GM23248 (cell line): ENCODE measurements at regions not wholly inside any gene's neighbourhood (a gene's known extent, or its start where the extent isn't known, plus 50 kb on each side); places are given as distances from the start of the nearest gene placed in this dataset.

Experiments
- EZH2 ChIP-seq: fragments of 200-600 bp; sonication (generic); IDR thresholded peaks from 2 replicates; pipeline ENCODE4 v1.6.1; 2018; ENCODE audit warnings: antibody characterized with exemption, mild to moderate bottlenecking; ENCODE audit not compliant: insufficient read depth, poor library complexity, severe bottlenecking
- EZH2phosphoT487 ChIP-seq: fragments of 200-600 bp; sonication (generic); IDR thresholded peaks from 2 replicates; pipeline ENCODE4 v1.6.1; 2018; ENCODE audit warnings: antibody characterized with exemption, moderate library complexity, mild to moderate bottlenecking, low read depth; ENCODE audit not compliant: insufficient read depth

DNA sequence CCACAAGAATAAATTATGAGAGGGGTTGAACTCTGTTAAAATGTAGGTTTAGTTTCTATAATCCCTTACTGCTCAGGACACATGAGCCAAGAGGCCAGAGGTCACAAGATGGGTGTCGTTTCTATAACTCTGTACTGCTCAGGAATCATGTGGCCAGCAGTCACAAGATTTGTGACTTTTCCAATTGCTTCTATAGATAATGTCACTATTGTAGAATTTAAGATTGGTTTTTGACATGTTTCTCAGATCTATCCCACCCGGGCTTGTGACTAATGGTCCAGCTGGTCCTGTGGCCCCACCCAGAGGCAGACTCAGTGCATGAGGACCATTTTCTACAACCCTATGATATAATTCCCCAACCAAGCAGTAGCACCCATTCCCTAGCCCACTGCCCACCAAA lies 662.0 kb upstream of the KLF12 start:
- TF ChIP-seq EZH2phosphoT487 (no peak), EZH2 (no peak)
